GM10248 (cell line): ENCODE measurements at regions not wholly inside any gene's neighbourhood (a gene's known extent, or its start where the extent isn't known, plus 50 kb on each side); places are given as distances from the start of the nearest gene placed in this dataset.

Source experiments
- CTCF ChIA-PET: fragments of 300-600 bp; sonication (Branson Sonifier 250); formaldehyde crosslinking; extraction: SDS; loops from one replicate; lab custom pipeline; 2021; ENCODE audit warnings: antibody characterized with exemption; lab: Yijun Ruan, JAX
- POLR2A ChIA-PET: fragments of 350-650 bp; sonication (Branson Sonifier 250); formaldehyde crosslinking; extraction: SDS; loops from one replicate; lab custom pipeline; 2020; ENCODE audit warnings: antibody characterized with exemption; lab: Yijun Ruan, JAX
- DNase-seq: peaks from one replicate; pipeline ENCODE4 v3.0.0; 2012; ENCODE audit errors: extremely low spot score
- CTCF ChIP-seq: IDR thresholded peaks from 2 replicates; pipeline ENCODE4 v1.5.1; 2012; ENCODE audit warnings: mild to moderate bottlenecking, low read depth; ENCODE audit errors: extremely low read depth, missing control alignments, control extremely low read depth

GRCh38 chr20:55515832-55516231 lies 489.5 kb downstream of the CBLN4 start:
- ChIA-PET POLR2A (no interaction called here), CTCF (no interaction called here)
- no peak for DNase-seq

GRCh38 chr20:55514531-55514930 lies 490.8 kb downstream of the CBLN4 start:
- ChIA-PET CTCF (no interaction called here), POLR2A (no interaction called here)
- TF ChIP-seq CTCF: no peak
- no peak for DNase-seq

More at GRCh38 chr20:55515832-55516231, 489.5 kb downstream of the CBLN4 start:
- TF ChIP-seq CTCF: no peak

- TF ChIP-seq CTCF: no peak
- ChIA-PET POLR2A (no interaction called here), CTCF (no interaction called here)
- DNase-seq: no peak
Observed at GRCh38 chr20:55513954-55514353, 491.4 kb downstream of the CBLN4 start.

- ChIA-PET POLR2A (no interaction called here), CTCF (no interaction called here)
- DNase-seq: no peak
- TF ChIP-seq CTCF: no peak
Observed at GRCh38 chr20:55500130-55500529, 505.2 kb downstream of the CBLN4 start.

GRCh38 chr20:55488593-55488992 lies 516.7 kb downstream of the CBLN4 start:
- no peak for DNase-seq
- CTCF ChIA-PET: no interaction called here
- no peak for TF ChIP-seq CTCF
- POLR2A ChIA-PET: no interaction called here

- TF ChIP-seq CTCF: no peak
- ChIA-PET POLR2A (no interaction called here), CTCF (no interaction called here)
- no peak for DNase-seq
Observed at GRCh38 chr20:55478724-55479450, 526.4 kb downstream of the CBLN4 start.

GRCh38 chr20:55472704-55473103 lies 532.6 kb downstream of the CBLN4 start:
- TF ChIP-seq CTCF: no peak
- ChIA-PET POLR2A (no interaction called here), CTCF (no interaction called here)
- DNase-seq: no peak
